Immature natural killer cell (primary cell): ENCODE measurements at regions not wholly inside any gene's neighbourhood (a gene's known extent, or its start where the extent isn't known, plus 50 kb on each side); places are given as distances from the start of the nearest gene placed in this dataset.

Experiments
- DNase-seq, 3 donors: peaks; one replicate each; pipeline ENCODE4 v3.0.0; 2022; ENCODE audit warnings: mixed read lengths in 1 of 3
- H3K27ac Mint-ChIP-seq, 6 donors: one replicate each; pipeline ENCODE4 v1.8.0; 2020; ENCODE audit warnings: mixed read lengths in 6 of 6, mild to moderate bottlenecking in 5 of 6, inconsistent platforms in 4 of 6, moderate library complexity in 3 of 6
- H3K27me3 Mint-ChIP-seq, 3 donors: one replicate each; pipeline ENCODE4 v1.8.0; 2020 to 2021; ENCODE audit warnings: low read depth in 3 of 3, mild to moderate bottlenecking in 3 of 3, mixed read lengths in 3 of 3, moderate library complexity in 3 of 3, inconsistent platforms in 1 of 3
- H3K36me3 Mint-ChIP-seq, 3 donors: one replicate each; pipeline ENCODE4 v1.8.0; 2020; ENCODE audit warnings: mixed read lengths in 3 of 3, inconsistent platforms in 2 of 3, mild to moderate bottlenecking in 2 of 3
- H3K4me1 Mint-ChIP-seq, 2 donors: one replicate each; pipeline ENCODE4 v1.8.0; 2020; ENCODE audit warnings: inconsistent platforms in 2 of 2, mild to moderate bottlenecking in 2 of 2, mixed read lengths in 2 of 2, moderate library complexity in 1 of 2
- H3K4me3 Mint-ChIP-seq, 5 donors: one replicate each; pipeline ENCODE4 v1.8.0; 2020; ENCODE audit warnings: mild to moderate bottlenecking in 5 of 5, mixed read lengths in 5 of 5, inconsistent platforms in 3 of 5, moderate library complexity in 3 of 5
- H3K9me3 Mint-ChIP-seq, 6 donors: one replicate each; pipeline ENCODE4 v1.8.0; 2020; ENCODE audit warnings: mild to moderate bottlenecking in 6 of 6, mixed read lengths in 6 of 6, inconsistent platforms in 4 of 6, moderate library complexity in 3 of 6

DNA sequence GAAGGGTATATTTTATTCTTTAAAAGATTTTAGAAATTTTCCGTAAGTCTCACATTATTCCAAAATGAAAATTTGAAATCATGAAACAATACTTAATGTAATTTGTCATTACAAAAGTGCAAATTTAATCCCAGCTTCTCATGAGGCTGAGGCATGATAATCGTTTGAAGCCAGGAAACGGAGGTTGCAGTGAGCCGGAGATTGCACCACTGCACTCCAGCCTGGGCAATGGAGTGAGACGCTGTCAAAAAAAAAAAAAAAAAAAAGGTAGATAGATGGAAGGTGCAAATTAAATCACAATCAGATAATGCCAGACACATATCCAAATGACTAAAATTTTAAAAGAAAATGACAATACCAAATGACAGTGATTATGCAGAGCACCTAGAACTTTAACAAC lies 644.2 kb downstream of the FAM181B start:
- H3K36me3 Mint-ChIP-seq, result peaks cover 0 to 3% (median 0%) of the 10 kb centered on the region in 3 donors
- H3K9me3 Mint-ChIP-seq, result peaks cover 0 to 4% (median 0%) of the 10 kb centered on the region in 6 donors
- H3K27ac Mint-ChIP-seq, result no peak overlapping the region
- no peaks in the 10 kb centered on the region for H3K27me3 Mint-ChIP-seq
- no peaks in the 10 kb centered on the region for H3K4me1 Mint-ChIP-seq
- H3K4me3 Mint-ChIP-seq, result no peak overlapping the region
- DNase-seq, result no peak

DNA sequence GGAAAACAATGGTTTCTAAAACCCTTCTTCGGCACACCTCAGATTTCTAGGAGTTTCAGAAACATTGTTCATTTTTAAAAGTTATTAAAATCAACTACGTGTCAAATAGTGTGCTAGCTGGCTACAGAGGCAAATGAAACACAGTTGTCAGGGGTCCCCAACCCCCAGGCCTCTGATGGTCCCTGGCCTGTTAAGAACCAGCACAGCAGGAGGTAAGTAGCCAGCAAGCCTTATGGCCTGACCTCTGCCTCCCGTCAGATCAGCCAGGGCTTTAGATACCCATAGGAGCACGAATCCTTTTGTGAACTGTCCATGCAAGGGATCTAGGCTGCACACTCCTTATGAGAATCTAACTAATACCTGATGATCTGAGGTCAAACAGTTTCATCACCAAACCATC lies 648.2 kb downstream of the FAM181B start:
- Mint-ChIP-seq H3K27me3 (no peaks in the 10 kb centered on the region), H3K4me1 (no peaks in the 10 kb centered on the region), H3K4me3 (no peak overlapping the region), H3K36me3 (peaks cover 0 to 3% (median 0%) of the 10 kb centered on the region in 3 donors), H3K9me3 (peaks cover 0 to 8% (median 0%) of the 10 kb centered on the region in 6 donors), H3K27ac (no peak overlapping the region)
- no peak for DNase-seq

DNA sequence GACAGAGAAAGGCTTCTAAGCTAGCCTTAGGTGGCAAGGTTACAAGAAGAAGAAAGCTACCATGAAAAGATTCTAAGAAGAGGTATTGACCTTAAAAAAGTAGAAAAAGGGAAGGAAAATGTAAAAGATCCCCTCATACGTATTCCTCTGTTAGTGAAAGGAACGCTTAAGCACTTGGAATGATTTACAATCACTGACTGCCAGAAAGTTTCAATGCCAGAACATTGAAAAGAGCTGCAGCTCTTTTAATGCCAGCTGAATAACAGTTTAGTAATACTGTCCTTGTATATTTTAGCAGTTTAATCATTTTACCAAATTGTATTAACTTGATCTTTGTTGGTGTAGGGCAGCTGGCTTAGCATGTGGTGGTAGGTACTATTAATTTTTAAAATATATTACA lies 650.7 kb downstream of the FAM181B start:
- Mint-ChIP-seq H3K27ac (no peak overlapping the region), H3K9me3 (peaks cover 0 to 6% (median 2%) of the 10 kb centered on the region in 6 donors), H3K4me1 (no peaks in the 10 kb centered on the region), H3K27me3 (no peaks in the 10 kb centered on the region), H3K36me3 (peaks cover 0 to 3% (median 0%) of the 10 kb centered on the region in 3 donors), H3K4me3 (no peak overlapping the region)
- no peak for DNase-seq

DNA sequence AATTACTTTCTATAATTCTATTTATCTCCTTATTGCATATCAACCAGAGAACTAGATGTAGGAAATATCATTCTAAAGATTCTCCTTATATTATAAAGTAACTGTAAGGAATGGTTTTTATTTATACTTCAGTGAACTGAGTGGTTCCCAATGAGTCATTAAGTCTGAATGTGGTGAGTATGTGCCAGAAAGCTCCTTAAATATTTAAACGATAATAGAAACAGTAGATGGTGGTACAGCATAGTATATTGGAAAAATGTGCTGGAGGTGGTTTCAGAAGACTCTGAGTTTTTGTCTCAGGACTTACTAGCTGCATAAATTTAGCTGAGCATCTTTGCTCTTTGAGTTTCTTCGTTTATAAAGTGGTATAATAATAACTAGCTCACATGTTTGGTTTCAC lies 653.5 kb downstream of the FAM181B start:
- H3K4me3 Mint-ChIP-seq, result no peak overlapping the region
- no peak overlapping the region for H3K27ac Mint-ChIP-seq
- H3K4me1 Mint-ChIP-seq, result no peaks in the 10 kb centered on the region
- peaks cover 0 to 6% (median 4%) of the 10 kb centered on the region in 6 donors for H3K9me3 Mint-ChIP-seq
- no peaks in the 10 kb centered on the region for H3K27me3 Mint-ChIP-seq
- DNase-seq, result no peak
- H3K36me3 Mint-ChIP-seq, result no peaks in the 10 kb centered on the region

DNA sequence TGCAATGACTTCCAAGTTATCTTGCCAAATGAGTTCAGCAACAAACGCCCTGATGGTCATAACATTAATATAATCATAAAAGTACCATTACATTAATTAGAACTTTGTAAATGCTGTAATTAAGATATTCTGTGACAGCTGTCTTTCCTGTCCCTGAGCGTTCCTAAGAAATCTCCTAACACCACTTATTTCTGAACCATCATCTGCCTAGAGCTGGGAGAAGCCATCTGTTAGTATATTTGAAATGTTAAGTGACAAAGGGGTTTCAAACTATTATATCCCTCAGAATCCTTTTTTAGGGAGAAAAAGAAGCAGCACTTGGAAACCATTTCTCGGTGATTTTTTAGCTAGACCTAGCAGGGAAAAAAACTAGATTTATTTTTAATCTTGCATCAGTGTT lies 657.5 kb downstream of the FAM181B start:
- Mint-ChIP-seq H3K36me3 (no peaks in the 10 kb centered on the region), H3K27me3 (peaks cover 0 to 2% (median 0%) of the 10 kb centered on the region in 3 donors), H3K9me3 (peaks cover 0 to 4% (median 2%) of the 10 kb centered on the region in 6 donors), H3K4me3 (no peak overlapping the region), H3K4me1 (no peaks in the 10 kb centered on the region), H3K27ac (no peak overlapping the region)
- no peak for DNase-seq

DNA sequence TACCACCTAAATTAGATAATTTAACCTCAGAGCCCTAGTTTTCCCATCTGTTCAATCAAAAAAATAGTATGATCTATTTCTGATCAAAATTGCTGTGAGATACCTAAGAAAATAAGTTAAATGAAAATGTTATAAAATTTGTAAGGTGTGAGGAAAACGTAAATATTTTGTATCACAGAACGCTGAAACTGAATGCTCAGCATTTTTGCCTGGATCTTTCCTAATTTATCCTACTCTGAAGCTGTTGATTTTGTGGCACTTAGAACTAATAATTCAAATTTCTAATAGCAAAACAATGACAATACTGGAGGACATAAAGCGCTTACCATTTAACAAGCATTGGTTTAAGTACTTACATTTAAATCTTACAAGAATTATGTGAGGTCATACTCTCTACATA lies 674.2 kb downstream of the FAM181B start:
- H3K27ac Mint-ChIP-seq, result no peak overlapping the region
- H3K27me3 Mint-ChIP-seq, result no peaks in the 10 kb centered on the region
- H3K36me3 Mint-ChIP-seq, result peaks cover 0 to 4% (median 0%) of the 10 kb centered on the region in 3 donors
- H3K9me3 Mint-ChIP-seq, result peaks cover 0 to 3% (median 0%) of the 10 kb centered on the region in 6 donors
- H3K4me3 Mint-ChIP-seq, result no peak overlapping the region
- no peak for DNase-seq
- H3K4me1 Mint-ChIP-seq, result no peaks in the 10 kb centered on the region

DNA sequence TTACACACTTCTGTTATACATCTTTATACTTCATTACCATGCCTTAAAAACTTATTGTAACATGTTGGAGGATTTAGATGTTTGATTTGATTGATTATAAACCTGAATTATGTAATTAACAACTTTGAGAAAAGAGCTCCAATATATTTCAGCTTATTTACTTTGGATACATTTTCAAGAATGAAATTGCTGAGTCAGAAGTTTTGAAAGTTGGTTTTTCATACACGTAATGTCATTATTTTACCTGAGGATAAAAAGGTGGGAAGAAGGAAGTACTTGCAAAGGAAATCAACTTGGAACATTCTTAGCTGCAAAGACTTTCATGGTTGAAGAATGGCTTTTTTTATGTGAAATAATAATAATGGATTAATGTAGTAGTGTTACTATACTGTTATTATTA lies 677.2 kb downstream of the FAM181B start:
- Mint-ChIP-seq H3K27me3 (no peaks in the 10 kb centered on the region), H3K27ac (no peak overlapping the region), H3K4me3 (no peak overlapping the region), H3K4me1 (no peaks in the 10 kb centered on the region), H3K36me3 (no peaks in the 10 kb centered on the region), H3K9me3 (peaks cover 0 to 9% (median 0%) of the 10 kb centered on the region in 6 donors)
- DNase-seq, result no peak

DNA sequence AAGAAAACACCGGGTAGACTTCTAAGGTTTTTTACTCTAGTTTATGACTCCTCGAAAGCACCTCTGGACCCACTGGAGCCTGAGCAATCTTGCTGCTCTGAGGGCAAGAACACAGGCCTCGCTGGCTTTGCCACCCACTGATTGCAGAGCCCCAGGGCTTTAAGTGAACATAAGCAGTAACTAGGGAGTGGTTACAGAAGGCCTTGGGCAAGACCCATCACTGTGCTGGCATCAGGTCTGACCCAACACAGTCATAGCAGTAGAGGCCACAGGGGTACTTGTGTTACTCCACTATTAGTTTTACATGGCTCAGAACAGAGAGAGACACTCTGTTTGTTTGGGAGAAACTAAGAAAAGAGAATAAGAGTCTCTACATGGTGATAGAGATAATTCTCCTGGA lies 684.5 kb downstream of the FAM181B start:
- no peaks in the 10 kb centered on the region for H3K4me1 Mint-ChIP-seq
- no peaks in the 10 kb centered on the region for H3K36me3 Mint-ChIP-seq
- no peak for DNase-seq
- no peak overlapping the region for H3K4me3 Mint-ChIP-seq
- H3K27ac Mint-ChIP-seq, result no peak overlapping the region
- peaks cover 0 to 23% (median 7%) of the 10 kb centered on the region in 6 donors for H3K9me3 Mint-ChIP-seq
- H3K27me3 Mint-ChIP-seq, result peaks cover 0 to 3% (median 2%) of the 10 kb centered on the region in 3 donors

DNA sequence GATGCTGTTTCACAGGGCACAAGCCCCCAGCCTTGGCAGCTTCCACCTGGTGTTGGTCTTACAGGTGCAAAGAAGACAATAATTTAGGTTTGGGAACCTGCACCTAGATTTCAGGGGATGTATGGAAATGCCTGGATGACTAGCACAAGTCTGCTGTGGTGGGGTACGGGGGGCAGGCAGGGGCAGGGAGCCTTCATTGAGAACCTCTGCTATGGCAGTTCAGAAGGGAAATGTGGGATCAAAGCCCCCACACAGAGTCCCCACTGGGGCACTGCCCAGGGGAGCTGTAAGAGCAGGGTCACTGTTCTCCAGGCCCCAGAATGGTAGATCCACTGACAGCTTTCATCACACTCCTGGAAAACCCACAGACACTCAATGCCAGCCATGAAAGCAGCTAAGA lies 686.5 kb downstream of the FAM181B start:
- no peak for DNase-seq
- peaks cover 0 to 23% (median 6%) of the 10 kb centered on the region in 6 donors for H3K9me3 Mint-ChIP-seq
- peaks cover 0 to 3% (median 2%) of the 10 kb centered on the region in 3 donors for H3K27me3 Mint-ChIP-seq
- no peaks in the 10 kb centered on the region for H3K4me1 Mint-ChIP-seq
- no peaks in the 10 kb centered on the region for H3K36me3 Mint-ChIP-seq
- no peak overlapping the region for H3K4me3 Mint-ChIP-seq
- H3K27ac Mint-ChIP-seq, result no peak overlapping the region

DNA sequence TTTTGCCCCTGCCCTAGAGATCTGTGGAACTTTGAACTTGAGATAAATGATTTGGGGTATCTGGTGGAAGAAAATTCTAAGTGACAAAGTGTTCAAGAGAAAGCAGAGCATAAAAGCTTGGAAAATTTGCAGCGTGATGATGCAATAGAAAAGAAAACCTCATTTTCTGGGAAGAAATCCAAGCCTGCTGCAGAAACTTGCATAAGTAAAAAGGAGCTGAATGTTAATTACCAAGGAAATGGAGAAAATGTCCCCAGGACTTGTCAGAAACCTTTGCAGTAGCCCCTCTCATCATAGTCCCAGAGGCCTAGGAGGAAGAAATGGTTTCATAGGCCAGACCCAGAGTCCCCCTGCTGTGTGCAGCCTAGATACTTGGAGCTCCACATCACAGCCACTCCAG lies 686.9 kb downstream of the FAM181B start:
- Mint-ChIP-seq H3K4me1 (no peaks in the 10 kb centered on the region), H3K36me3 (no peaks in the 10 kb centered on the region), H3K9me3 (peaks cover 0 to 23% (median 6%) of the 10 kb centered on the region in 6 donors), H3K4me3 (no peak overlapping the region), H3K27ac (no peak overlapping the region), H3K27me3 (peaks cover 0 to 3% (median 2%) of the 10 kb centered on the region in 3 donors)
- DNase-seq, result no peak

DNA sequence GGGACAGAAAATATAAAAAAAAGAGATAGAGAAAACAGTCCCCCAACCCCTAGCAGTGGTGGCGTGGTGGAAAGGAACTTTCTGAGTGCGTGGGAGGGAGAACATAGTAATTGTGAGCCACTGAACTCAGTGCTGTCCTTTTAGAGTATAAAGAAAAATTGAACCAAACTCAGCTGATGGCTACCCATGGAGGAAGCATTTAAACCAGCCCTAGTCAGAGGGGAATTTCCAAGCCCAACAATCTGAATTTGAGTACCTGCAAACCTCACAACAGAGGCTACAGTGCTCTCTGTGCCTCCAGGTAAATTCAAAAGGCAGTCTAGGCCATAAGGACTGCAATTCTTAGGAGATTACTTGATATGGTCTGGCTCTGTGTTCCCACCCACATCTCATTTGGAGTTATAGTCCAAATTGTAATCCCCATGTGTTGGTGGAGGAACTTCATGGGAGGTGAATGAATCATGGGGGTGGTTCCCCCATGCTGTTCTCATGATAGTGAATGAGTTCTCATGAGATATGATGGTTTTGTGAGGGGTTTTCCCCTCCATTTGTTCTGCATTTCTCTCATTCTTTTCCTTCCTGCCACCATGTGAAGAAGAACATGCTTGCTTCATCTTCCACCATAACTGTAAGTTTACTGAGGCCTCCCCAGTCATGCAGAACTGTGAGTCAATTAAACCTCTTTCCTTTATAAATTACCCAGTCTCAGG lies 687.8 kb downstream of the FAM181B start:
- Mint-ChIP-seq H3K4me3 (no peak overlapping the region), H3K27me3 (peaks cover 0 to 3% (median 2%) of the 10 kb centered on the region in 3 donors), H3K36me3 (no peaks in the 10 kb centered on the region), H3K27ac (no peak overlapping the region), H3K4me1 (no peaks in the 10 kb centered on the region), H3K9me3 (peaks cover 0 to 20% (median 6%) of the 10 kb centered on the region in 6 donors)
- no peak for DNase-seq

DNA sequence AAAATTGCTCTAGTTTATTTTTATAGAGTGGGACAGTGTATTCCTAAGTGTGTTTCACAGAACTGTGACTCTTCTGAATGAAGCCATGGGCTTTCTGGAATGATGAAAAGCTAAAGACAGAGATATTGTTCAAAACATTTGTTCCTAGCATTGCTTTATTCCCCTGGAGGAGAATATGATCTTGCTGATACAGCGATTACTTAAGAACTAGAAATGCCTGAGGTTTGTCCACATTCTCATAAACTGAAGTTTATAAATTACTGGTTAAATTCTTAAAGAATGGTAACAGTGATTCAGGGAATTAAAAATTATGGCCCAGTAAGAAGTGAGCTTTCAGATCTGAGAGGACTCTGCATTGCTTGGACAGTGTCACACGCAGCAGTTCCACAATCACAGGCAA lies 690.3 kb downstream of the FAM181B start:
- H3K27ac Mint-ChIP-seq, result no peak overlapping the region
- DNase-seq, result no peak
- peaks cover 0 to 7% (median 2%) of the 10 kb centered on the region in 6 donors for H3K9me3 Mint-ChIP-seq
- no peak overlapping the region for H3K4me3 Mint-ChIP-seq
- H3K4me1 Mint-ChIP-seq, result no peaks in the 10 kb centered on the region
- peaks cover 0 to 2% (median 2%) of the 10 kb centered on the region in 3 donors for H3K27me3 Mint-ChIP-seq
- H3K36me3 Mint-ChIP-seq, result no peaks in the 10 kb centered on the region

DNA sequence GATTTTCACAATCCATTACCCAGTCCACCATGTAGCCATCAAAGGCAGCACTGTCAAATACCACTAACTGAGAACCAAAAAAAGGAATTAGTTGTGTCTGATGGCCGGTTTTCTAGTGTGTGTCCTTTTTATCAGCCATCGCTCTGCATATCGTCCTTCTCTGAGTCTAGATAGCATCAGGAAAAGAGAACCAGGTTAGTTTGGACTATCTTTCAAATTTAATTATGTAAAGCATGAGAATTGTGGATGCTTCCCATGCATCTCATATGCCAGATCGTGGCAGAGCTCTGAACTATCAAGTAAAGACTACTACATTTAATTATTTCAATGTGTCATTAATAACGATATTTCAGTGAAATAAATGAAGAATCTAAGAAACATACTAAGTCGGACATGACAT lies 691.9 kb downstream of the FAM181B start:
- Mint-ChIP-seq H3K36me3 (no peaks in the 10 kb centered on the region), H3K27ac (no peak overlapping the region), H3K9me3 (peaks cover 0 to 5% (median 0%) of the 10 kb centered on the region in 6 donors), H3K4me3 (no peak overlapping the region), H3K27me3 (peaks cover 0 to 2% (median 0%) of the 10 kb centered on the region in 3 donors), H3K4me1 (no peaks in the 10 kb centered on the region)
- no peak for DNase-seq

DNA sequence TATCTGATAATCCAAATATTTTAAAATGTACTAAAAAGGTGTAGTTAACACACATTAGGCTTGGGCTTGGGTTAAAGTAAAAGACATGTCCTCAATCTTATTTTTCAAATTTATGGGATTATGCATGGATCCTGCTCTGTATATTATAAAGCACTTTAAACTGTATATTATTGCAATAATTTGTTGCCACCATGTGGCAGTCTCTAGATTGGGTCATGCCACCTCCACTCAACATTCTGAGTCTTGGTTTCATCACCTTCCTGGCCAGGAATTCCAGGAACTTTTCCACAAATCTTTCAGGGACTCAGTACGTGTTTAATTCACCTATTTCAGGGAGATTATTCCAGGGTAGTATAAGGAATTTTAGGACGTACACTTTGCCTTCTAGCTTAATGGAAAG lies 695.5 kb downstream of the FAM181B start:
- H3K4me1 Mint-ChIP-seq, result no peaks in the 10 kb centered on the region
- H3K9me3 Mint-ChIP-seq, result peaks cover 0 to 5% (median 0%) of the 10 kb centered on the region in 6 donors
- no peak overlapping the region for H3K27ac Mint-ChIP-seq
- peaks cover 0 to 1% (median 0%) of the 10 kb centered on the region in 3 donors for H3K27me3 Mint-ChIP-seq
- no peaks in the 10 kb centered on the region for H3K36me3 Mint-ChIP-seq
- H3K4me3 Mint-ChIP-seq, result no peak overlapping the region
- DNase-seq, result no peak

DNA sequence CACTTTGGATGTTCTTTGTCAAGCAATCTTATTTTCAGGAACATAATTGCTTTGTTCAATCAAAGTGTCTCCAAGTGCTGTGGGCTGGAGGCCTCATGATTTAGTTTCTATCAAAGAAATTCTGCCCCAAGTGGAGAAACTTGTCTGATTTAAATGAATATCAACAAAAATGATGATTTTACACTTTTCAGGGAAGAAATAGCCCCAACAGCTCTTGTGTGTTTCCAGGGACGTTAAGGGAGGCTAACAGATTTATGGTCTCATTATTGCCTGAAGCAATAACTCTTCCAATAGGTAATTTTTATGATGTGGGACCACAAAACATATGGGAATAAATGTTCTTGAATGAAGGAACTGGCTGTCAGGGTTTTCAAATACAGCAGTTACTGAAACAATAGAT lies 699.1 kb downstream of the FAM181B start:
- Mint-ChIP-seq H3K27me3 (peaks cover 0 to 1% (median 0%) of the 10 kb centered on the region in 3 donors), H3K4me3 (no peak overlapping the region), H3K27ac (no peak overlapping the region), H3K36me3 (no peaks in the 10 kb centered on the region), H3K4me1 (no peaks in the 10 kb centered on the region), H3K9me3 (peaks cover 0 to 5% (median 0%) of the 10 kb centered on the region in 6 donors)
- no peak for DNase-seq
